Activated naive CD8-positive, alpha-beta T cell treated with anti-CD3 and anti-CD28 coated beads, Interleukin-2, amount 50 U/mL, for 16 hours (primary cell): ENCODE measurements at regions not wholly inside any gene's neighbourhood (a gene's known extent, or its start where the extent isn't known, plus 50 kb on each side); places are given as distances from the start of the nearest gene placed in this dataset.

ENCODE experiments used
- DNase-seq: peaks from one replicate; pipeline ENCODE4 v3.0.0-alpha.2; 2020; ENCODE audit warnings: low read depth, low spot score

- DNase-seq: no peak
Measured at GRCh38 chr5:146940295-146940694, 61.7 kb upstream of the PPP2R2B start.

- DNase-seq: no peak
Measured at GRCh38 chr5:146944019-146944418, 65.5 kb upstream of the PPP2R2B start.

- no peak for DNase-seq
Measured at GRCh38 chr5:146944764-146945616, 66.4 kb upstream of the PPP2R2B start.

- no peak for DNase-seq
Measured at GRCh38 chr5:146945617-146946084, 67.1 kb upstream of the PPP2R2B start.

GRCh38 chr5:146947181-146947941 is 68.8 kb upstream of the PPP2R2B start:
- DNase-seq: no peak

- DNase-seq: no peak
Measured at GRCh38 chr5:146948666-146949065, 70.1 kb upstream of the PPP2R2B start.

- DNase-seq: no peak
Measured at GRCh38 chr5:146952168-146952567, 73.6 kb upstream of the PPP2R2B start.

GRCh38 chr5:146956217-146956616 is 77.7 kb upstream of the PPP2R2B start:
- DNase-seq: no peak

GRCh38 chr5:146959360-146959759 is 80.8 kb upstream of the PPP2R2B start:
- no peak for DNase-seq

GRCh38 chr5:146962801-146963355 is 84.3 kb upstream of the PPP2R2B start:
- DNase-seq: no peak

GRCh38 chr5:146965761-146966659 is 87.5 kb upstream of the PPP2R2B start:
- peak; percentile 2 for DNase-seq

GRCh38 chr5:146967646-146968045 is 89.1 kb upstream of the PPP2R2B start:
- no peak for DNase-seq

GRCh38 chr5:146971401-146971800 is 92.8 kb upstream of the PPP2R2B start:
- DNase-seq: no peak

GRCh38 chr5:146986469-146986868 is 107.9 kb upstream of the PPP2R2B start:
- DNase-seq: no peak

GRCh38 chr5:146993876-146994530 is 115.4 kb upstream of the PPP2R2B start:
- DNase-seq: no peak

GRCh38 chr5:146995878-146996277 is 117.3 kb upstream of the PPP2R2B start:
- DNase-seq: no peak

- no peak for DNase-seq
Measured at GRCh38 chr5:147015405-147015804, 136.8 kb upstream of the PPP2R2B start.

GRCh38 chr5:147017191-147017590 is 138.6 kb upstream of the PPP2R2B start:
- DNase-seq: no peak

GRCh38 chr5:147017621-147018020 is 139.1 kb upstream of the PPP2R2B start:
- no peak for DNase-seq

- DNase-seq: no peak
Measured at GRCh38 chr5:147018812-147019211, 140.3 kb upstream of the PPP2R2B start.

- no peak for DNase-seq
Measured at GRCh38 chr5:147036691-147037245, 158.2 kb upstream of the PPP2R2B start.
